GM12872 (cell line): ENCODE measurements at regions not wholly inside any gene's neighbourhood (a gene's known extent, or its start where the extent isn't known, plus 50 kb on each side); places are given as distances from the start of the nearest gene placed in this dataset.

ENCODE experiments used
- TF ChIP-seq, protein P1 (sequence below): IDR thresholded peaks from 3 replicates; pipeline ENCODE4 v1.5.1; 2011; ENCODE audit warnings: low read depth, mild to moderate bottlenecking, low read length, moderate library complexity; ENCODE audit not compliant: insufficient read depth

GRCh38 chr19:31164791-31165251 is 184.4 kb downstream of the TSHZ3 start:
- TF ChIP-seq, protein P1, sequence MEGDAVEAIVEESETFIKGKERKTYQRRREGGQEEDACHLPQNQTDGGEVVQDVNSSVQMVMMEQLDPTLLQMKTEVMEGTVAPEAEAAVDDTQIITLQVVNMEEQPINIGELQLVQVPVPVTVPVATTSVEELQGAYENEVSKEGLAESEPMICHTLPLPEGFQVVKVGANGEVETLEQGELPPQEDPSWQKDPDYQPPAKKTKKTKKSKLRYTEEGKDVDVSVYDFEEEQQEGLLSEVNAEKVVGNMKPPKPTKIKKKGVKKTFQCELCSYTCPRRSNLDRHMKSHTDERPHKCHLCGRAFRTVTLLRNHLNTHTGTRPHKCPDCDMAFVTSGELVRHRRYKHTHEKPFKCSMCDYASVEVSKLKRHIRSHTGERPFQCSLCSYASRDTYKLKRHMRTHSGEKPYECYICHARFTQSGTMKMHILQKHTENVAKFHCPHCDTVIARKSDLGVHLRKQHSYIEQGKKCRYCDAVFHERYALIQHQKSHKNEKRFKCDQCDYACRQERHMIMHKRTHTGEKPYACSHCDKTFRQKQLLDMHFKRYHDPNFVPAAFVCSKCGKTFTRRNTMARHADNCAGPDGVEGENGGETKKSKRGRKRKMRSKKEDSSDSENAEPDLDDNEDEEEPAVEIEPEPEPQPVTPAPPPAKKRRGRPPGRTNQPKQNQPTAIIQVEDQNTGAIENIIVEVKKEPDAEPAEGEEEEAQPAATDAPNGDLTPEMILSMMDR = no peak

DNA sequence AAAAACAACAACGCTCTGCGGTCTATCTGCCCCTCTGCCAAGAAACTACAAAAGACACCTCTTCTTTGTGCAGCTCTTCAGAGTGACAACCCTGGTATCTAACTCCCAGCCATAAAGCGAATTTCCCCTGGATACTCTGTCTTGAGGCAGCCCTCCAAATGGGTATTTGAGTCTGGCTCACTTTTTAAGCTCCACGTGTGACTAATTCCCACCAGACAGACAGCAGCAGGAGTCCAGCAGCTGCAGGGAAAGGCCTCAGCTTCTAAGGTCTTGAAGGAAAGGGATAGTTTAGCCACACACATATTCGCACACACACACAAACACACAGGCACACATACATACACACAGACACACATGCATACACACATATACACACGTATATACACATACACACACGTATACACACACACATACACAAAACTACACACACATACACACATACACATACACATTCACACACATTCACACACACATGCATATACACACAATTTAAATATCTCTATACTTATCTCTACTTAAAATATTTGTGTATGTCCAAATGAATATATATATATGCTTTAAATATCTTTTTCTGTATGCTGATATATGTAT is 188.8 kb downstream of the TSHZ3 start:
- TF ChIP-seq, protein P1 = no peak

GRCh38 chr19:31154021-31154420 is 195.2 kb downstream of the TSHZ3 start:
- TF ChIP-seq, protein P1 = no peak

DNA sequence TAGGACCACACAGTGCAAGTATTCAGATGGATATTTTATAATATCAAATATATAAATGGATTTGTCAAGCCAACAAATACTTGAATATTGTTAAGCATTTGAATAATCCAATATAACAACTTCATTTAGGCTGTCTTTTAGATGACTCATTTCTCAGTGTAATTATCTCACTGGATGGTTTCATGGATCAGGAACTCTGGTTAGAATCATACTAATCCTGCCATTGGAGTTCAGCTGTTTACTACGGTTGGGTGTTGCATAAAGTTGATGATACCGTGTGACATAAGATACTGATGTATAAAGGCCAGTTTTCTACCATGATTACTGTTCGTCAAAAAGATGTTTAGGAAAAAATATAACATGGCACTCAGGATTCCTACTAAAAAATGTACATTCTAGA is 196.3 kb downstream of the TSHZ3 start:
- TF ChIP-seq, protein P1 = no peak

DNA sequence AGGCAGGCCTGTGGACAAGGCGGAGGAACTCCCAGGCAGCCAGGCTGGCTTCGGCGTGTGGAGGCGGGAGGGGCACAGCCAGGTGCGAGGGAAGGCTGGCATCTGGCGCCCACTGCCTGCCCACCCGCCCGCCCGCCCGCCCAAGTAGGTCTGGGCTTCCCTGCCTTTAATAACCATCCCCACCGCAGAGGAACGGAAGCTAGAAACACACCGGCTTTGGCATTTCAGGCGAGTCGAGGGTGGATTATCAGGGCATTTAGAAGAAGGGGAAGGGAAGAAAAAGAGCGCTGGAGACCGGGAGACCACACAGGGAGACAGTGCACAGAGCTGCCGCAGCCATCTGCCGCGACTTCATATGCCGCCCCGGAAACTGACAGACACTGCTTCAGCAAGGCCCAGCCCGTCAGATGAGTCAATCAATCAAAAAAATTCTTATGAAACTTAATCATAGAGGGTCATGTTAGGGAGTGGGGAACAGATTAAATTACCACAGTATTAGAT is 199.7 kb downstream of the TSHZ3 start:
- TF ChIP-seq, protein P1 = no peak

- TF ChIP-seq, protein P1 = no peak
Measured at GRCh38 chr19:31148671-31149070, 200.6 kb downstream of the TSHZ3 start.

DNA sequence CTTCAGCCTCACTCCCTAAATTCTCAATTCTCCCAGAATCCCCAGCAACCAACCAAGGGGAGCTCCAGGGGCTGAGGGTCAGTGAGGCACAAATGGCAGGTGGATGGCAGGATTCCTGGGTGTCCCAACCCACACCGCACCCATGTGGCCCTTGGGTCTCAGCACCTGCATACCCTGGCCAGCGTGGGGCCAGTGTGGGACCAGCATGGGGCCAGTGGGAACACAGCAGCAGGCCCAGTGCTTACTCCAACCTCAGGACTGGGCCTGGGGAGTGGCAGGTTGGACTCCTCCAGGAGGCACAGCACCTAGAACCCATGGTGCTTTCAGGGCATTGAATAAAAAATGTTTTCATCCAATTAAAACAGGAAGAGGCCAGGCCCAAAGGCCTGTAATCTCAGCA is 202.0 kb downstream of the TSHZ3 start:
- TF ChIP-seq, protein P1 = no peak
